GM23338 (cell line): ENCODE measurements at regions not wholly inside any gene's neighbourhood (a gene's known extent, or its start where the extent isn't known, plus 50 kb on each side); places are given as distances from the start of the nearest gene placed in this dataset.

Experiments
- CTCF ChIP-seq, 2 experiments: fragments of 200-600 bp in 1 of 2; sonication (generic) in 1 of 2; conservative IDR thresholded peaks; 2 replicates each; pipeline versions ENCODE4 v1.5.1 to v1.6.1; 2016 to 2017; ENCODE audit warnings: antibody characterized with exemption in 2 of 2, low read depth in 2 of 2, mild to moderate bottlenecking in 2 of 2, moderate library complexity in 1 of 2
- EZH2 ChIP-seq: fragments of 200-600 bp; sonication (generic); IDR thresholded peaks from one replicate; pipeline ENCODE4 v1.8.0; 2017; ENCODE audit warnings: antibody characterized with exemption, mild to moderate bottlenecking, low read depth; ENCODE audit not compliant: unreplicated experiment
- JUNB ChIP-seq: IDR thresholded peaks from one replicate; pipeline ENCODE4 v1.6.1; 2016; ENCODE audit warnings: antibody characterized with exemption; ENCODE audit not compliant: unreplicated experiment

GRCh38 chr12:28925719-28926376 lies 223.2 kb upstream of the FAR2 start:
- no peak for TF ChIP-seq EZH2
- TF ChIP-seq CTCF (conservative IDR thresholded peaks at IDR 0.05; ENCODE audit: low read depth in 2 of 2): no peak
- TF ChIP-seq JUNB: no peak
